ENCODE measurements at regions not wholly inside any gene's neighbourhood (a gene's known extent, or its start where the extent isn't known, plus 50 kb on each side); places are given as distances from the start of the nearest gene placed in this dataset.

DNA sequence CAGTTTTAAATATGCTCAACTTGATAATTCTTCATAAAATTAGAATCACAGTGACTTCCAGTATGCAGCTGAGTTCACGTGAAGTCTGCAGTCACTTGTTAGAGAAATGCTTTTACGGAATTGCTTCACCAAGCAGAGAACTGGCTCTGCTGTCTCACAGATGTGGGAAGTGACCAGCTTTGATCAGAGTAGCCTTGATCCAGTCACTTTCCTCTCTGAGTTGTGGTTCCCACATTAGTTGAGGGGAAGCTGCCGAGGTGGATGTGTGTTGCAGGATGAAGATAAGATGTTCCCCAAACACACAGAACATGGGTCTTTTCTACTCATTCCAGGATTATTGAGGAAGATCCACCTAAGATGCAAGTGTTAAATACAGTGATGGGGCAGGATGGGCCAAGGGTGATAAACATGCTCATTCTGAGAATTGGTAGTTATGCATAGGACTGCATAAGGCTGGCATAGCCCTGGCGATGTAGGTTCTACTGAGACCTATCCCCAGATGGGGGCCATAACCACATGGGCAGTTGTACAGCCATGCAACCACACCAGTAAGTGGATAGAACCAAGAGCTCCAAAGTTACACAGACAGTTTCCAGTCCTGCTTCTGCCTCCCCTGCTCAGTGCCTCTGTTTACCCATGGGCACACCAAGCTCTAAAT, 168.9 kb upstream of the MAF start:
- H3K27me3 Mint-ChIP-seq, result no peaks in the 10 kb centered on the region
- no peaks in the 10 kb centered on the region for H3K36me3 Mint-ChIP-seq (ENCODE audit: low read depth)
- peak overlapping the region; percentile 92 for H3K27ac Mint-ChIP-seq
- no peak for ATAC-seq (replicated peaks)
- no peaks in the 10 kb centered on the region for H3K9me3 Mint-ChIP-seq
- H3K4me3 Mint-ChIP-seq, result peak overlapping the region; percentile 86
- peaks cover 4% of the 10 kb centered on the region for H3K4me1 Mint-ChIP-seq

DNA sequence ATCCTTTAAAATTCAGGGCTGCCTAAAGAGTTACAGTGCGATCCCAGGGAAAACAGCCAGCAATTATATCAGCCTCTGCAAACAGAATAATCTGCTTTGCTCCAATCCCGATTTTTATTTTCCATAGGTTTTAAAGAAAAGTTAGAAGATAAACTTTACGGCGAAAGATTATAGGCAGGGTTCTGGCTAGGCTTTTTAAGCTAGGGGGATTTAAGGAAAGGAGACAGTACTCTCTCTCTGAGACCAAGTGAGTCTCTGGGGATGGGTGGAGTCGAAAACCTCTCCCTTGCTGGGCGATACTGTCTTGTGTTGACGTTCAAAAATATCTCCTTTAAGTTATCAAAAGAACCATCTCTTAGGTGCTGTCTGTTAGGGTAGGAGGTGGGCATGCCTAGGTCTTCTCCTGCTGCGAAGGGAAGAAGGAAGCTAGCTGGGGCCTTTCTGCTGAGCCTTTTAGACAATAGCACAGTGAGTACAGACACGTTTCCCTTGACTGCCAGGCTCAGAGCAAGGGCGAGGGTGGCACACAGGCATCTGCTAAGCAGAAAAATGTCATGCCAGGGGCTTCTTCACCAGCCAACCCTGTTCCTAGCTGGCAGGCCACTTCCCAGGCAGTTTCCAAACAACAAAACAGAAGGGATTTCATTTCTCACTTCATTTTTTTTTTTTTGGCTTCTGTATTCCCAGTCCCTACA, 167.9 kb upstream of the MAF start:
- H3K36me3 Mint-ChIP-seq (ENCODE audit: low read depth), result no peaks in the 10 kb centered on the region
- peak overlapping the region; percentile 22 for H3K27ac Mint-ChIP-seq
- H3K9me3 Mint-ChIP-seq, result no peaks in the 10 kb centered on the region
- no peak for ATAC-seq (replicated peaks)
- peaks cover 4% of the 10 kb centered on the region for H3K4me1 Mint-ChIP-seq
- no peaks in the 10 kb centered on the region for H3K27me3 Mint-ChIP-seq
- peak overlapping the region; percentile 86 for H3K4me3 Mint-ChIP-seq

- ATAC-seq (replicated peaks), result no peak
- no peaks in the 10 kb centered on the region for H3K9me3 Mint-ChIP-seq
- H3K4me3 Mint-ChIP-seq, result peak overlapping the region; percentile 86
- H3K36me3 Mint-ChIP-seq (ENCODE audit: low read depth), result no peaks in the 10 kb centered on the region
- no peaks in the 10 kb centered on the region for H3K27me3 Mint-ChIP-seq
- peaks cover 4% of the 10 kb centered on the region for H3K4me1 Mint-ChIP-seq
- H3K27ac Mint-ChIP-seq, result no peak overlapping the region
Measured at GRCh38 chr16:79767421-79768275, 167.1 kb upstream of the MAF start.

DNA sequence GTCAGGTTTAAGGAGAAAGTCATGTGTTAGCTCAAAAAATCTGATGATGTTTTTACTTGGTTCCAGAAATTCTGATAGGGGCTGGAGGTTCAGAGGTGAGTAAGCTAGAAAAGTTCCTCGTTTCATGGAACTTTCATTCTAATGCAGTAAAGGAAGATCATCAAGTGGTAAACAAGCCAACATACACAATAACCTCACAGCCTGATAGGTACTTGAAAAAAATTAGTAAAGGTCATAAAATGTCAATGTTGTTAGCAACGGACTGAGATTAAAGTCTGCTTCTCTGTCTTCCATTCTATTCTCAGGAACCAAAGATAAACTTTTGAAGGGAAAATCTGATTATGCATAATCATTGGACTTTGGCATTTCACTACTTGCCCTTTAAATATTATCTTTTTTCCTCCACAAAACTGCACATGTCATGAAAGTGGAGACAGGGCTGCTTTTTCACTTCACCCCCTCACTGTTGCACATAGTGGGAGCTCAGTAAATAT, 165.4 kb upstream of the MAF start:
- Mint-ChIP-seq H3K9me3 (no peaks in the 10 kb centered on the region), H3K36me3 (ENCODE audit: low read depth) (no peaks in the 10 kb centered on the region), H3K27ac (no peak overlapping the region), H3K4me1 (peaks cover 4% of the 10 kb centered on the region), H3K4me3 (no peak overlapping the region), H3K27me3 (no peaks in the 10 kb centered on the region)
- no peak for ATAC-seq (replicated peaks)

DNA sequence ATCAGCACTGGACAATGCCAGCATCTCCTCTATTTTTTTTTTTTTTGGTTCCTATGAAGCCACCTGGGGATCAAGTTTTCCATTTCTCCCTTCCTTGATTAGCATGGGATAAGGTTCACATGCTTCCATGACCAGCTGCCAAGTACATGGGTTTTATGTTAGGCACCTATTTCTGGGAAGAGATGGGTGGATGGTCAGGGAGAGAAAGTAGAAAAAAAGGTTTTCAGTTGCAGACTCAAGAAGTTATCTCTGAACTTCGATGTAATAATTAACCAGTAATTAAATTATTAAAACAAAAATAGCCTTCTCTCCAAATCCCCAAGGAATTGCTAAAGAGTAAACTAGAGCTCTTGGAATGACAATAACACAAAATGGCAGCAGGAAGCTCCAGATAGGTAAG, 164.9 kb upstream of the MAF start:
- H3K4me3 Mint-ChIP-seq, result no peak overlapping the region
- no peaks in the 10 kb centered on the region for H3K9me3 Mint-ChIP-seq
- no peak overlapping the region for H3K27ac Mint-ChIP-seq
- no peaks in the 10 kb centered on the region for H3K27me3 Mint-ChIP-seq
- ATAC-seq (replicated peaks), result no peak
- no peaks in the 10 kb centered on the region for H3K36me3 Mint-ChIP-seq (ENCODE audit: low read depth)
- peaks cover 4% of the 10 kb centered on the region for H3K4me1 Mint-ChIP-seq

GRCh38 chr16:79764415-79765110, 164.0 kb upstream of the MAF start:
- no peak for ATAC-seq (replicated peaks)
- Mint-ChIP-seq H3K27me3 (no peaks in the 10 kb centered on the region), H3K4me3 (no peak overlapping the region)

DNA sequence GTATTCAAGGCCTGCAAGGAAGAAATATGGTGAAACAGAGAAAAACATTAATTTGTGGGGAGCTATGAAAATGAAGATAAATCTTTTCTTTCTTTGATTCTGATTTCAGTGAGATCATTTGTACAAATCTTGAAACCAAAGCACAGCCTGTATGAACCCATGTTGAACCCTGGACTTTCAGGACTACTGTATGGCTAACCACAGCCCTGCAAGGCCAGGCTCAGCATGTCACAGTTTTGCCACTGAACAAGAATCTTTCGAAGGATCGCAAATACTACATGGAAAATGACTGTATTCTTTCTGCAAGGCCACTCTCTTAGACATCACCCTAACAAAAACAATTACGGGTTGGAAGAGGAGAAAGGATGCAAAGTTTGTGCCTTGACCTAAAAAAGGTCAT, 161.7 kb upstream of the MAF start:
- Mint-ChIP-seq H3K4me3 (no peak overlapping the region), H3K9me3 (no peaks in the 10 kb centered on the region), H3K4me1 (peaks cover 5% of the 10 kb centered on the region), H3K27me3 (no peaks in the 10 kb centered on the region), H3K27ac (no peak overlapping the region), H3K36me3 (ENCODE audit: low read depth) (no peaks in the 10 kb centered on the region)
- no peak for ATAC-seq (replicated peaks)

More at GRCh38 chr16:79764415-79765110, 164.0 kb upstream of the MAF start:
- H3K4me1 Mint-ChIP-seq, result no peaks in the 10 kb centered on the region
- H3K9me3 Mint-ChIP-seq, result no peaks in the 10 kb centered on the region
- H3K36me3 Mint-ChIP-seq (ENCODE audit: low read depth), result no peaks in the 10 kb centered on the region
- no peak overlapping the region for H3K27ac Mint-ChIP-seq

DNA sequence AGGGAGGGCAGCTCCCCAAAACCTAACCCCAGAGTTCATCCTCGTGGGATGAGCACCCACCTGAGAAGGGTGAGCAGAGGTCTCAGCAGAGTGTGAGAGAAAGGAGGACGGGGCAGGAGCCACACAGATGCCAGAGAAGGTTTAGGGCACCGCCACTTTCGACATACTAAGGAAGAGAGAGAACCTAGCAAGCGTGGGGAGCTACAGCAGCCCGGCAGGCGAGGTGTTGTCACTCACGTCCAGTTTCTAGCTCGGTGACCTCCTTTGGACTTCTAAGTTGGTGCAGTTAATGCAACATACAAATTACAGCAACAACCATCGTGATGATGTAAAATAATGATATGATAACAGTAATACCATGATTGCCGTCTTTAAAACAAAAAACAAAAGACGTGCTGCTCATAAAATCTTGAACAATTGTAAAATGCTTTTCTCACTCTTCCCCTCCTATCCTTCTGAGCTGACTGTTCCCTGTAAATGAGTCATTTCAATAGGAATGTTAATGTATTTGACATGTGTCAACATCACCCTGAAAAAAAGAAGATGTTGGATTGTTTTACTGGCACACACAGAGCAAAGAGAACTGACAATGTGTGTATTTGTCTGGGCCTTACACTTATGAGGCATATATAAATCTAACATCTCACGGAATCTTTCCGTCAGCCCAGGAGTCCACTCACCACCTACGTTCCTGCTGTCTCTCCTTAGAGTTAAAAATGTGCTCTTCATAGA, 158.2 kb upstream of the MAF start:
- Mint-ChIP-seq H3K4me3 (no peak overlapping the region), H3K27ac (peak overlapping the region; percentile 54), H3K27me3 (no peaks in the 10 kb centered on the region), H3K4me1 (peaks cover 27% of the 10 kb centered on the region), H3K36me3 (ENCODE audit: low read depth) (no peaks in the 10 kb centered on the region), H3K9me3 (no peaks in the 10 kb centered on the region)
- ATAC-seq (replicated peaks), result no peak

DNA sequence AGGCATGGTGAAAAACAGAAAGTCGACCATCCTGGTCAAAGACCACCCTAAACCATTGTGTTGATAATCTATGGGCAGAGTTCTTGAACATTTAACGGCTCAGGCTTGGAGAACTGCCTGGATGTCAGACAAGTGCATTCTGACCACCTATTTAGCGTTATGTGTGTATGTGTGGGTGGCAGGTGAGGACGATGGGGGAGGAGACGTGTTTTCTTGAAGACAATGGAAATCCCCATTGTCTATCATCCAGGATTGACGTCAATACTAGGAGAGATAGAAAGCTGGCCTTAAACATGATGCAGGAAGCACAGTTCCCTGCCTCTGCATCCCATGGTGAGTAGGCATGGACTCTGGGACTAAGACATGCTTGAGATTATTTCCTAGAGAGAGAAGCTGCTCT, 157.4 kb upstream of the MAF start:
- H3K36me3 Mint-ChIP-seq (ENCODE audit: low read depth), result no peaks in the 10 kb centered on the region
- no peaks in the 10 kb centered on the region for H3K27me3 Mint-ChIP-seq
- peak; percentile 59 for ATAC-seq (replicated peaks)
- H3K9me3 Mint-ChIP-seq, result no peaks in the 10 kb centered on the region
- peak overlapping the region; percentile 54 for H3K27ac Mint-ChIP-seq
- peak overlapping the region; percentile 15 for H3K4me3 Mint-ChIP-seq
- peaks cover 27% of the 10 kb centered on the region for H3K4me1 Mint-ChIP-seq

GRCh38 chr16:79757163-79757562, 156.6 kb upstream of the MAF start:
- H3K27me3 Mint-ChIP-seq, result no peaks in the 10 kb centered on the region
- H3K27ac Mint-ChIP-seq, result no peak overlapping the region
- H3K4me1 Mint-ChIP-seq, result peaks cover 27% of the 10 kb centered on the region
- H3K9me3 Mint-ChIP-seq, result no peaks in the 10 kb centered on the region
- peak overlapping the region; percentile 5 for H3K4me3 Mint-ChIP-seq
- ATAC-seq (replicated peaks), result no peak
- no peaks in the 10 kb centered on the region for H3K36me3 Mint-ChIP-seq (ENCODE audit: low read depth)

- peak overlapping the region; percentile 5 for H3K4me3 Mint-ChIP-seq
- H3K27ac Mint-ChIP-seq, result peak overlapping the region; percentile 1
- no peaks in the 10 kb centered on the region for H3K27me3 Mint-ChIP-seq
- H3K36me3 Mint-ChIP-seq (ENCODE audit: low read depth), result no peaks in the 10 kb centered on the region
- no peaks in the 10 kb centered on the region for H3K9me3 Mint-ChIP-seq
- ATAC-seq (replicated peaks), result peak; percentile 86
- H3K4me1 Mint-ChIP-seq, result peaks cover 27% of the 10 kb centered on the region
Measured at GRCh38 chr16:79756571-79756970, 156.0 kb upstream of the MAF start.

DNA sequence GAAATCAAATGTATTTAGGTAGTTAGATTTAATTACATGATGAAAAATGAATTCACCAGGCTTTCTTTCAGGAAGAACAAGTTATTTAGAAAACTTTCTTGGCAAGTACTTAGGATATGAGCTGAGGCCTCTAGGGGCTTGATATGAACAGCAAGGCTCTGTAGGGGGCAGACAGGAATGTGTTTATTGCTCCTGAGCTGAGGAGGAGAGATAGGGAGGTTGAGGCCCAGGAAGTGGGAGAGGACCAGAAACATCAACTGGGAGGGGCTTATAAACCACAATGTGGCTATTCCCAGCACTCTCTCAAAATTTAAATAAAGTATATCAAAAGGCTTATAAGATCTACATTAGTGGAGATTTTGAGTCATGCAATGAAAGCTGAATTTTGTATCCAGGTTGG, 154.0 kb upstream of the MAF start:
- H3K27me3 Mint-ChIP-seq, result no peaks in the 10 kb centered on the region
- H3K4me1 Mint-ChIP-seq, result peaks cover 31% of the 10 kb centered on the region

DNA sequence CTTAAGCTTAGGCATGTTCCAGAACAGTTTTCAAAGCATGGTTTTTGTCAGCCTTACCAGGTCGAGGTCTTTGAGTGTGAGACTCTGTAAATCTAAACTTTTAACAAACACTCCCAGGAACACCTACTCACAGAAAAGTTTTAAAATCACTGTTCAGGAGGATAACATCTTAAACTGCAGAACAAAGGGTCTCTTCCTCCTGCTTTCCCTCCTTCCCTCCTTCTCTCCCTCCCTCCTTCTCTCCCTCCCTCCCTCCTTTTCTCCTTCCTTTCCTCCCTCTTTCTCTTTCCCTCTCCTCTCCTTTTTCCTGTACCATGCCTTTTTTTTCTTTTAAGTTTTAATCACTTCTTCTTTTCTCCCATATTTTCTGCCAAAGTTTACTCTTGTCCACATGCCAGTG, 153.5 kb upstream of the MAF start:
- Mint-ChIP-seq H3K9me3 (peaks cover 3% of the 10 kb centered on the region), H3K4me1 (peaks cover 35% of the 10 kb centered on the region), H3K27me3 (no peaks in the 10 kb centered on the region), H3K27ac (peak overlapping the region; percentile 20), H3K36me3 (ENCODE audit: low read depth) (no peaks in the 10 kb centered on the region), H3K4me3 (no peak overlapping the region)
- ATAC-seq (replicated peaks), result no peak

More for the DNA sequence above, 154.0 kb upstream of the MAF start:
- Mint-ChIP-seq H3K36me3 (ENCODE audit: low read depth) (no peaks in the 10 kb centered on the region), H3K4me3 (peak overlapping the region; percentile 19), H3K27ac (peak overlapping the region; percentile 20), H3K9me3 (peaks cover 3% of the 10 kb centered on the region)
- no peak for ATAC-seq (replicated peaks)

DNA sequence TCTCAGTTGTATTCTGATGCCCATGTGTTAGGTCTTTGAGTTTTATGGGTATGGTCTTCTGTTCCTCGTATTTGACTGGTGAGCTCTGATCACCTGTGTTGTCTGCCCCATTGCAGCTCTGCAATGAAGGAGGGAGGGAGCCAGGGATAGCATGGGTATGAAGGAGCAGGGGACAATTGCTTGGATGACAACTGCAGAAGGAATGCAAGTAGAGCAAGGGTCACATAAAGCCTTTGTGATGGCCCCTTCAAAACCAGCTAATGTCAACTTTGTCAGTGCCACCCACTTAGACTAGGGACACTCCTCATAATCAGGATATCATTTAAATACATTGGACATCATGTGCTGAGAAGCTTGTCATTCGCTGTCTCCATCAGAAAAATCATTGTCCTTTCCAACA, 152.7 kb upstream of the MAF start:
- Mint-ChIP-seq H3K36me3 (ENCODE audit: low read depth) (no peaks in the 10 kb centered on the region), H3K27ac (no peak overlapping the region), H3K9me3 (peaks cover 3% of the 10 kb centered on the region), H3K4me3 (no peak overlapping the region), H3K4me1 (peaks cover 38% of the 10 kb centered on the region), H3K27me3 (no peaks in the 10 kb centered on the region)
- ATAC-seq (replicated peaks), result no peak
